SK-N-MC (cell line): ENCODE measurements at regions not wholly inside any gene's neighbourhood (a gene's known extent, or its start where the extent isn't known, plus 50 kb on each side); places are given as distances from the start of the nearest gene placed in this dataset.

ENCODE experiments used
- DNase-seq: peaks from one replicate; pipeline ENCODE4 v3.0.0-alpha.2; 2011; ENCODE audit warnings: low read depth, low spot score
- H3K27ac ChIP-seq: fragments of 200-600 bp; sonication (generic); 2 replicates; pipeline ENCODE4 v1.5.1; 2016; ENCODE audit warnings: mixed run types
- H3K36me3 ChIP-seq: fragments of 200-600 bp; sonication (generic); 2 replicates; pipeline ENCODE4 v1.6.1; 2017; ENCODE audit warnings: antibody characterized with exemption, low read length, mixed read lengths; ENCODE audit not compliant: insufficient read depth
- H3K4me3 ChIP-seq: fragments of 200-600 bp; sonication (generic); 2 replicates; pipeline ENCODE4 v1.5.1; 2016
- H3K9ac ChIP-seq: fragments of 200-600 bp; sonication (generic); 2 replicates; pipeline ENCODE4 v1.8.0; 2017; ENCODE audit warnings: mixed run types, mixed read lengths; ENCODE audit not compliant: insufficient read length
- H3K9me3 ChIP-seq: fragments of 200-600 bp; sonication (generic); 2 replicates; pipeline ENCODE4 v1.6.1; 2017; ENCODE audit warnings: low read depth, mild to moderate bottlenecking, antibody characterized with exemption, low read length, moderate library complexity, mixed read lengths
- EZH2 ChIP-seq: fragments of 200-600 bp; sonication (generic); IDR thresholded peaks from one replicate; pipeline ENCODE4 v1.6.1; 2017; ENCODE audit warnings: antibody characterized with exemption
- FOXP2 ChIP-seq: optimal IDR thresholded peaks from 2 replicates; pipeline ENCODE3; 2011; ENCODE audit warnings: mild to moderate bottlenecking, moderate library complexity; ENCODE audit not compliant: insufficient read depth; ENCODE audit errors: extremely low read length, control extremely low read depth
- POLR2AphosphoS5 ChIP-seq: IDR thresholded peaks from 2 replicates; pipeline ENCODE4 v1.6.1; 2012; ENCODE audit warnings: mild to moderate bottlenecking, low read depth, low read length, borderline replicate concordance

DNA sequence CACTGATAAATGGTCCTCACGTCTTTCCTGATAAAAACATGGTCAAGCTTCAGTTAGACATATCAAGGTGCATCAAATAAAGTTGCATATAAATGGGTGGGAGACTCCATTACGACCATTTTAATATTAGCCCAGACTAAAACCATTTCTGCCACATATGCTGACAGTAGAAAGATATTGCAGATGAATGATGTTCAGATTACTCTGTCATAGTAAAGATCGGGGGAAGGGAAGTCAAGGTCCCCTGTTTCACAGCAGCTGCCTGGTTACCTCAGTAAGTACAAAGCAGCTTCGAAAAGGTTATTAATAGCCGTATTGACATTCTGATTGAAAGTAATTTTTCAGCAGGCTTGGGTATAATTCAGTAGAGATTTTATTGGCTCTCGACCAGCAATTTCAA, 927.7 kb upstream of the CDH2 start:
- no peak overlapping the region for H3K9ac ChIP-seq
- H3K36me3 ChIP-seq: no peaks in the 10 kb centered on the region
- no peaks in the 10 kb centered on the region for H3K9me3 ChIP-seq
- H3K4me3 ChIP-seq: no peak overlapping the region
- no peak for DNase-seq
- H3K27ac ChIP-seq: no peak overlapping the region
- no peak for TF ChIP-seq FOXP2
- TF ChIP-seq POLR2AphosphoS5: no peak
- no peak for TF ChIP-seq EZH2

DNA sequence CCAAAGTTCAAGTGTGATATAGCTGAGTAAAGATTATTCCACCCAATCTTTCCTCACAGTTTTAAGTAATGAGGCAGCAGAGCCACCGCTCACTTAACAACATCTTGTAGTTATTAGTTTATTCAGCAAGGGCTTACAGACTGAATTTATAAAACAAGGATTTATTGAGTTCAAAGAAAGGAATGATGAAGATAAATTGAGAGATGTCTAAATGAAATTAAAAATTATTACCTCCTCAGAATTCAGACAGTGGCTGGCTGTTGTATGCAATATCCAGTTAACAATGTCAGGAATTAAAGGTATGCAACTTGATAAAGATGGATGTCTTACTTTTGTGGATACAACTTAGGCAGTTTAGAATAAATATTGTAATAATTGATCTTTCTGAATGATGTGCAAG, 927.3 kb upstream of the CDH2 start:
- H3K27ac ChIP-seq: no peak overlapping the region
- no peak overlapping the region for H3K4me3 ChIP-seq
- DNase-seq: no peak
- H3K36me3 ChIP-seq: no peaks in the 10 kb centered on the region
- TF ChIP-seq EZH2 (no peak), POLR2AphosphoS5 (no peak), FOXP2 (no peak)
- no peaks in the 10 kb centered on the region for H3K9me3 ChIP-seq
- no peak overlapping the region for H3K9ac ChIP-seq

DNA sequence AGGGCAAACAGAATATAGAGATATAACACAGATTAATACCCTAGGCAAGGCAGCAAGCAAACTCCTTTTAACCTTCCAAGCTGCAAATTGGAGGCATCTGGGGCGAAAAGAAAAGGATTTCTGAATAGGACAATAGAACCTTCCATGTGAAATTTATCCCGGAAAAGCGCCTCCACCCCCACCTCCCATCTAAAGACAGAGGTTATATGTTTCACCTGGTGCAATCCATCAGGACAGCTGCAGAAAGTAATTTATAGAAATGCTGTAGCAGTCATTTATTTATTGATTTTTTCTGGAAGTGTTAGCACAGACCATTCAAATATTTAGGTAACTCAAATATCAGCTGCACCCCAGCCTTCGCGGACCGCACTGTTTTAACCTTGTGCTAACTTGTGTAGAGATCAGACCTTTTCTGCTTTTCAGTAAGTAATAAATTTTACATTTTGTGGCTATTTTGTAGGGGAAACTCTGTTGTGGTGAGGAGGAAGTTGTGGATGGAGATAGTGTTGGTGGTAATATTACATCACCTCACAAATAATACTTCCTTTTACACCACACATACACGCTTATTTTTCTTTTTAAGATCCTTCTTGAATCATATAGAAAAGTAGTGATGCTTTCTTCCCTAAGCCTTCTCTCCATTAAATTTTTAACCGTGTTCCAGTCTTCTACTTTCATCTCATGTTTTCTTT, 919.3 kb upstream of the CDH2 start:
- DNase-seq: no peak
- H3K9me3 ChIP-seq: no peaks in the 10 kb centered on the region
- H3K36me3 ChIP-seq: no peaks in the 10 kb centered on the region
- no peak overlapping the region for H3K27ac ChIP-seq
- no peak overlapping the region for H3K9ac ChIP-seq
- TF ChIP-seq POLR2AphosphoS5 (no peak), FOXP2 (no peak), EZH2 (no peak)
- no peak overlapping the region for H3K4me3 ChIP-seq

DNA sequence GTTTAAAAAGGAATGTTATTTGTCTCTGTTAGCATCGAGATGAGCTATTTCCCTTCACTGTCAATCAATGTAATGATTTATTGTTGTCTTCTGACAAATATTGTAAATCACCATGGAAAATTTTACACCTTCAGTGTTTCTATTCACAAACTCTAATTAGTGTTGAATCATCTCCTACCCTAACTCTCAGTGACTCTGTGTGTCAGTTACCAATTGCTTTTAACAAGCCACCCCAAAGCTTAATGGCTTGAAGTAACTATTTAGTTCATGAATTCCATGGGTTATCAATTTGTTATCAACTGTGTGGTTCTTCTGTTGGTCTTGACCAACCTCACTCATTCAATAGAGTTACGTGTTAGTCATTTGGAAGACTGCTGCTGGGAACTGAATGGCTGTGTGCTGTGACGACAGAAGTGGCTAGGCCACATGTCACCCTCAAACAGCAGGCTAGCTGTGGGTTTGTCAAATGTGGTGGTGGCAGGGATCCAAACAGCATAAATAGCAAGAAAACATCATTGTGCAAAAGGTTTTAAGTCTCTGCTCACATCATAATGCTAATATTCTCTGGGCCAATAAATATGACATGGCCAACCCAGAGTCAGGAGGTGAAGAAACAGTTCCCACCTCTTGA, 910.8 kb upstream of the CDH2 start:
- TF ChIP-seq POLR2AphosphoS5 (no peak), EZH2 (no peak), FOXP2 (no peak)

DNA sequence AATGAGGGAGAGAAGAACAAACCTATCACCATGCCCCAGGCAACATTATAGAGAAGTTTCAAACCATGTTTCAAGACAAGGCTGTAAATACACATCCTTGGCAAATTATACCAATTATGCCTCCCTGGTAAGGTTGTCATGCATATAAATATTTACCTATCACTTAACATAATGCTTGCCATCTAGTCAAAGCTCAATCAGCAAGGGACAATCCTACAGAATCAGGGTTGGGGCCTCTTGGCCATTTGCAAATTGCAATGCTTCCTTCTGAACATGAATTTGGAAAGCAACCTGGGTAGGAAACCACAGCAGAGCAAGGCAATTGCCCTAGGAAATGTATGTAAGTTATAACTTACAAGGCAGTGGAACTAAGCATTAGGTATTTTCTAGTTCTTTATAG, 907.2 kb upstream of the CDH2 start:
- Histone ChIP-seq H3K27ac (no peak overlapping the region), H3K9me3 (no peaks in the 10 kb centered on the region), H3K36me3 (no peaks in the 10 kb centered on the region), H3K9ac (no peak overlapping the region), H3K4me3 (no peak overlapping the region)
- DNase-seq: no peak
- TF ChIP-seq FOXP2 (no peak), EZH2 (no peak), POLR2AphosphoS5 (no peak)

More for the DNA sequence above, 910.8 kb upstream of the CDH2 start:
- no peaks in the 10 kb centered on the region for H3K36me3 ChIP-seq
- no peak overlapping the region for H3K27ac ChIP-seq
- H3K9me3 ChIP-seq: no peaks in the 10 kb centered on the region
- no peak for DNase-seq
- H3K9ac ChIP-seq: no peak overlapping the region
- no peak overlapping the region for H3K4me3 ChIP-seq

DNA sequence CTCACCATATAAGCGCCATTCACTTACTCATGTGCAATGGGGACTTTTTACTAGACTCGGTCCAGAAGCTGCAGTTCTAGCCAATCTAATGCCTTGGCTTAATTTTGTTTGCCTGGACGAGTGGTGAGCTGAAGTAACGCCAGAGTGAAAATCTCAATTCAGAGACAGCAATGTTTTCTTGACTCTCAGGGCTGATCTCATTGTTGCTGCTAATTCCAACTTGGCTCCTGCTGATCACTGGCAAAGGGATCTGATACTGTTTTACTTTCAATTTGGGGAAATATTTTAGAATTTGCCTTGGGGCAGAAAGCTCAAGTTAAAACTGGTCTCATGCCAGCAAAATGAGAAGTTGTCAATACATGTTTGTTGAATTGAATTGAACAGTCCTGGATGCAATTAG, 906.6 kb upstream of the CDH2 start:
- no peak for DNase-seq
- no peaks in the 10 kb centered on the region for H3K9me3 ChIP-seq
- H3K27ac ChIP-seq: no peak overlapping the region
- H3K36me3 ChIP-seq: no peaks in the 10 kb centered on the region
- TF ChIP-seq POLR2AphosphoS5: no peak
- TF ChIP-seq FOXP2: no peak
- TF ChIP-seq EZH2: no peak
- H3K4me3 ChIP-seq: no peak overlapping the region
- no peak overlapping the region for H3K9ac ChIP-seq

DNA sequence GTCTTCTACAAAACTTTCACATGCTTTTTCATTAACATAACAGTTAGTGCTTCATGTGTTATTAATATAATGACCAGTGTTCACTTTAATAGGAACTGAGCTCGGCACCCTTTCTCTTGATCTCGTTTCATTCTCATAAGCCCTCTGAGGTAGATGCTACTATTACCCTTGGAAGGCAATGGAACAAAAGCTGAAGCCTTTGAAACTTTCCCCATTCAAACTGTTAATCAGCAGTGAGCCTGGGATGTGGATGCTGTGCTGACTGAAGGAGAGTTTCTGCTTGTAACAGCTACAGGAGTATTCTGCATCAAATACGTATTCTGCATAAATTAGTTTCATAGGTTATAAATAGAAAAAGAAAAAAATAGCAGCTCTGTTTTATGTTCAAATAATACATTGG, 904.0 kb upstream of the CDH2 start:
- TF ChIP-seq EZH2 (no peak), POLR2AphosphoS5 (no peak), FOXP2 (no peak)
- no peak for DNase-seq

DNA sequence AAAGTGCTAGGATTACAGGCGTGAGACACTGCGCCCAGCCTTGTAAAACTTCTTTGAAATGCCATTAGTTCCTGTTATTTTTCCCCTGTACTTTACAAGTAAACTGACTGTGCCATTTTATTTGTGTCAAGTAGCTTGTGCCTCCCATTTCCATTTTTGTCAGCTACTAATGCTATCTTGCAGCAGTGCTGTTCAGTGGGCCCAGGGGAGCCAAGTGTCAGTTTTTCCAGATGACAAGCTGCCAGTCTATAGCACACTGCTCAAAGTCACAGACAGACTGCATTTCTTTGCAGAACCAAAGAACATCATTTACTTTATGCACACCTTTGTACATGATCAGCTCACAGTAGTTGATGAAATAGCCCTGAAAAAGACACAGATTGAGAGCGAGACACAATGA, 901.3 kb upstream of the CDH2 start:
- Histone ChIP-seq H3K9me3 (no peaks in the 10 kb centered on the region), H3K36me3 (no peaks in the 10 kb centered on the region), H3K27ac (no peak overlapping the region), H3K4me3 (no peak overlapping the region), H3K9ac (no peak overlapping the region)
- TF ChIP-seq POLR2AphosphoS5: no peak
- TF ChIP-seq EZH2: no peak
- no peak for TF ChIP-seq FOXP2
- no peak for DNase-seq

More for the DNA sequence above, 904.0 kb upstream of the CDH2 start:
- H3K4me3 ChIP-seq: no peak overlapping the region
- no peaks in the 10 kb centered on the region for H3K36me3 ChIP-seq
- no peak overlapping the region for H3K27ac ChIP-seq
- no peak overlapping the region for H3K9ac ChIP-seq
- no peaks in the 10 kb centered on the region for H3K9me3 ChIP-seq

DNA sequence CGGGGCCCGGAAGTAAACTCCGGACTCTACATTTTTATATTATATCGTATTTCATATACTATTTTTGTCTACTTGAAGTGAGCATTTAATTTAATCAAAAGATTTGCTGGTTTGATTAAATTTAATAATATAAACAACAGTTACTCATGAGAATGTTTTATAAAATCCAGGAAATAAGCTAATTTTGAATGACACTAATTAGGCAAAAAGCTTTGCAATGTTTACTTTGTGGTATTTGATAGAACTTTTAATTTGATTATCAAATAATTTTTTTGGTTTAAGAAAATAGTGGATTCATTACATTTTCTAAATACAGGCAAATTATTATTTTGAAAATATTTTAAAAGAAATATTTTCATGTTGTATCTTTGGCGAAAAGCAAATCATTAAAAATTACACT, 900.4 kb upstream of the CDH2 start:
- TF ChIP-seq FOXP2: no peak
- no peak for TF ChIP-seq EZH2
- no peak for TF ChIP-seq POLR2AphosphoS5
- no peak overlapping the region for H3K4me3 ChIP-seq
- H3K36me3 ChIP-seq: no peaks in the 10 kb centered on the region
- DNase-seq: no peak
- no peaks in the 10 kb centered on the region for H3K9me3 ChIP-seq
- H3K27ac ChIP-seq: no peak overlapping the region
- no peak overlapping the region for H3K9ac ChIP-seq
